K562 (cell line): ENCODE measurements at regions not wholly inside any gene's neighbourhood (a gene's known extent, or its start where the extent isn't known, plus 50 kb on each side); places are given as distances from the start of the nearest gene placed in this dataset.

Experiments used
- ATAC-seq: fragments of 200-7000 bp; cut with Tn5 transposase; 3 replicates; pipeline ENCODE4 v1.9.1; 2020; ENCODE audit warnings: moderate library complexity
- BruUV-seq: library from RNA; stranded (reverse); fragments of 400-500 nt; replicated peaks from 2 replicates; lab custom pipeline; 2021; lab: Mats Ljungman, UMichigan
- CTCF ChIA-PET: fragments of 300-600 bp; formaldehyde crosslinking; extraction: SDS; loops from one replicate; lab custom pipeline; 2021; ENCODE audit warnings: low intra/inter-chr PET ratio; lab: Yijun Ruan, JAX
- POLR2A ChIA-PET: fragments of 300-600, 350-650 bp; sonication (Branson Sonifier 250); formaldehyde crosslinking; extraction: SDS; loops from one replicate; lab custom pipeline; 2021; ENCODE audit warnings: antibody characterized with exemption, inconsistent platforms; lab: Yijun Ruan, JAX
- DNase-seq, 4 experiments: peaks; one replicate each; pipeline versions ENCODE4 v3.0.0 to v3.0.0-alpha.2; 2011 to 2018; ENCODE audit warnings: low spot score in 3 of 4, mixed read lengths in 3 of 4; ENCODE audit errors: extremely low read depth in 1 of 4
- FAIRE-seq: peaks from 2 replicates; lab custom pipeline; 2011; peaks lifted over from hg19 to GRCh38; lab: Jason Lieb, UNC
- H2AFZ ChIP-seq: 2 replicates; pipeline ENCODE4 v1.6.0; 2011; ENCODE audit warnings: low read depth, low read length, control low read depth, inconsistent platforms
- H3K27ac ChIP-seq: fragments of 200-600 bp; 3 replicates; pipeline ENCODE4 v1.8.0; 2011; ENCODE audit warnings: low read depth, mild to moderate bottlenecking, control low read depth, inconsistent platforms, low read length, moderate library complexity, mixed read lengths; ENCODE audit errors: extremely low read depth
- H3K27me3 ChIP-seq, 2 experiments: fragments of 300-600 bp in 1 of 2; 2 replicates in 1 of 2; 3 replicates in 1 of 2; pipeline versions ENCODE4 v1.6.0 to v1.8.0; 2011; ENCODE audit warnings: inconsistent platforms in 2 of 2, low read length in 2 of 2, mild to moderate bottlenecking in 1 of 2, mixed read lengths in 1 of 2, moderate library complexity in 1 of 2; ENCODE audit not compliant: control insufficient read depth in 2 of 2, insufficient read depth in 2 of 2
- H3K36me3 ChIP-seq: fragments of 300-600 bp; 3 replicates; pipeline ENCODE4 v1.8.0; 2011; ENCODE audit warnings: mild to moderate bottlenecking, low read length, inconsistent platforms; ENCODE audit not compliant: control insufficient read depth, insufficient read depth
- H3K4me1 ChIP-seq, 2 experiments: fragments of 200-600 bp in 1 of 2; replicated peaks in 1 of 2; 2 replicates in 1 of 2; 3 replicates in 1 of 2; pipeline versions ENCODE4 v1.5.1 to v1.8.0; 2011; ENCODE audit warnings: inconsistent platforms in 2 of 2, low read length in 2 of 2, mild to moderate bottlenecking in 1 of 2, mixed read lengths in 1 of 2, moderate library complexity in 1 of 2; ENCODE audit not compliant: control insufficient read depth in 2 of 2, insufficient read depth in 2 of 2
- H3K4me2 ChIP-seq: 2 replicates; pipeline ENCODE4 v1.6.1; 2011; ENCODE audit warnings: low read length, control low read depth, inconsistent platforms, mixed read lengths; ENCODE audit not compliant: insufficient read depth
- H3K4me3 ChIP-seq: fragments of 200-600 bp; sonication (generic), shearing (Covaris generic); 2 replicates; pipeline ENCODE4 v1.5.1; 2016; ENCODE audit warnings: control low read depth, inconsistent platforms
- H3K79me2 ChIP-seq: fragments of 200-600 bp; 3 replicates; pipeline ENCODE4 v1.8.0; 2011; ENCODE audit warnings: low read length, inconsistent platforms; ENCODE audit not compliant: control insufficient read depth, insufficient read depth
- H3K9ac ChIP-seq, 2 experiments: 2 replicates each; pipeline versions ENCODE4 v1.6.0 to v1.6.1; 2011; ENCODE audit warnings: low read depth in 2 of 2, low read length in 2 of 2, control low read depth in 1 of 2, inconsistent platforms in 1 of 2, mild to moderate bottlenecking in 1 of 2, mixed read lengths in 1 of 2; ENCODE audit not compliant: insufficient read depth in 1 of 2
- H3K9me1 ChIP-seq: one replicate; pipeline ENCODE4 v1.6.0; 2011; ENCODE audit warnings: inconsistent platforms, mild to moderate bottlenecking, low read length, moderate library complexity; ENCODE audit not compliant: control insufficient read depth, insufficient read depth
- H3K9me3 ChIP-seq: replicated peaks from 2 replicates; pipeline ENCODE4 v1.5.1; 2011; ENCODE audit warnings: low read depth, low read length, inconsistent platforms; ENCODE audit not compliant: control insufficient read depth, insufficient read depth
- H4K20me1 ChIP-seq: replicated peaks from 2 replicates; pipeline ENCODE4 v1.6.1; 2011; ENCODE audit warnings: low read length, inconsistent platforms, mixed read lengths; ENCODE audit not compliant: control insufficient read depth, insufficient read depth
- FIP1L1 ChIP-seq: fragments of 200-400 bp; formaldehyde crosslinking; IDR thresholded peaks from 2 replicates; pipeline ENCODE4 v1.6.1; 2018; ENCODE audit warnings: mild to moderate bottlenecking, low read depth, low read length; ENCODE audit not compliant: poor library complexity, severe bottlenecking
- FUS ChIP-seq: fragments of 200-400 bp; formaldehyde crosslinking; optimal IDR thresholded peaks from 2 replicates; pipeline ENCODE3; 2017; ENCODE audit warnings: low read depth, low read length
- HDAC8 ChIP-seq: fragments of 450-650 bp; IDR thresholded peaks from 2 replicates; pipeline ENCODE4 v1.6.1; 2016; ENCODE audit warnings: mild to moderate bottlenecking, missing genetic modification characterization, moderate library complexity, missing compliant biosample characterization
- NR2C2 ChIP-seq, 2 experiments: fragments of 200-800 bp in 1 of 2; sonication (Bioruptor generic) in 1 of 2; sonication (generic) in 1 of 2; formaldehyde crosslinking in 1 of 2; IDR thresholded peaks; 2 replicates each; pipeline versions ENCODE4 v1.6.1 to v1.8.0; 2016 to 2022; ENCODE audit warnings: mild to moderate bottlenecking in 1 of 2, missing compliant biosample characterization in 1 of 2, missing genetic modification characterization in 1 of 2, missing genetic modification reagents in 1 of 2
- RBM34 ChIP-seq: fragments of 200-400 bp; formaldehyde crosslinking; IDR thresholded peaks from 2 replicates; pipeline ENCODE4 v1.6.1; 2018; ENCODE audit warnings: low read length, borderline replicate concordance; ENCODE audit not compliant: insufficient read depth
- SMAD1 ChIP-seq: fragments of 150-350 bp; IDR thresholded peaks from 2 replicates; pipeline ENCODE4 v1.6.1; 2014; ENCODE audit warnings: low read length, low read depth; ENCODE audit not compliant: partially characterized antibody
- ZBTB8A ChIP-seq: fragments of 450-650 bp; IDR thresholded peaks from 2 replicates; pipeline ENCODE4 v1.6.1; 2018; ENCODE audit warnings: mild to moderate bottlenecking, moderate library complexity; ENCODE audit not compliant: partially characterized antibody
- ZNF316 ChIP-seq: fragments of 450-650 bp; IDR thresholded peaks from 2 replicates; pipeline ENCODE4 v1.6.1; 2016
- ZNF551 ChIP-seq: fragments of 250-450 bp; sonication (Bioruptor Pico); IDR thresholded peaks from 2 replicates; pipeline ENCODE4 v1.5.0; 2021; ENCODE audit warnings: mild to moderate bottlenecking, moderate library complexity
- ZNF77 ChIP-seq: fragments of 250-450 bp; sonication (Bioruptor Pico); IDR thresholded peaks from 2 replicates; pipeline ENCODE4 v1.5.0; 2020
- WGBS: fragments of 100-300 bp; shearing (Covaris generic); methylation state at CpG from one replicate; pipeline ENCODE4 v1.1.6; 2016; ENCODE audit warnings: low coverage, mixed read lengths; ENCODE audit not compliant: insufficient coverage; ENCODE audit errors: missing lambda C conversion rate; 5-methylcytosine and 5-hydroxymethylcytosine counted together
- in situ Hi-C: fragments of 300-500 bp; cut with MboI; formaldehyde crosslinking; loops from 4 replicates; pipeline ENCODE4 v1.15.0; 2018; ENCODE audit warnings: inconsistent platforms, mixed read lengths
- intact Hi-C: fragments of 100-400 bp; cut with micrococcal nuclease; formaldehyde crosslinking; loops from 2 replicates; pipeline ENCODE4 v1.14.2; 2022
- TF ChIP-seq, protein P1 (sequence below), 2 experiments: IDR thresholded peaks; 2 replicates each; pipeline ENCODE4 v1.6.1; 2011; ENCODE audit warnings: borderline replicate concordance in 1 of 2, control low read depth in 1 of 2, low read depth in 1 of 2, low read length in 1 of 2, mild to moderate bottlenecking in 1 of 2, mixed read lengths in 1 of 2, moderate library complexity in 1 of 2; ENCODE audit not compliant: insufficient read depth in 1 of 2, insufficient read length in 1 of 2, poor library complexity in 1 of 2, severe bottlenecking in 1 of 2; ENCODE audit errors: extremely low read depth in 1 of 2
- TF ChIP-seq, protein P2 (sequence below): fragments of 450-650 bp; formaldehyde crosslinking; IDR thresholded peaks from 2 replicates; pipeline ENCODE4 v1.4.0; 2022; ENCODE audit warnings: missing genetic modification characterization
- TF ChIP-seq, protein P3 (sequence below): fragments of 450-650 bp; IDR thresholded peaks from 2 replicates; pipeline ENCODE4 v1.6.1; 2016
- TF ChIP-seq, protein P4 (sequence below): fragments of 250-450 bp; sonication (Bioruptor Pico); IDR thresholded peaks from 2 replicates; pipeline ENCODE4 v1.5.0; 2021; ENCODE audit warnings: mild to moderate bottlenecking, borderline replicate concordance
- TF ChIP-seq, protein P5 (sequence below): conservative IDR thresholded peaks from 2 replicates; pipeline ENCODE4 v1.6.1; 2011; ENCODE audit warnings: low read depth, mild to moderate bottlenecking, low read length; ENCODE audit not compliant: control insufficient read depth

DNA sequence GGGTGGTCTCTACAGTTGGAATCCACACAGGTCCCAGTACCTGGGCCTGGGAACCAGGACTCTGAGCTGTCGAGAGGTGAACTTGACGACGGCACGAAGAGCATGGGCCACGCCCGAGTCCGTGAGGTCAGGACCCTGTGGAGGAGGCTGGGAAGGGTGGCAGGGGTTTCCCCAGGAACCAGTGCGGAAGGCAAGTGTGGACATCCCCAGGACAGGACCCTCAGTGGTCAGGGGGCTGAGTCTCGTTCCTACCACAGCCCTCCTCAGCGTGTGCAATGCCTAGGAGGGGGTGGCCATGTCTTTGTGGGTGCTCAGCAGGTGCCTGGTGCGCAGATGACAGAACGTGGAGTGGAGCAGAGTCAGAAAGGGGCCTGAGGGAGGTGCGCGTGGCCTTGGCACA is 335.6 kb upstream of the SALL3 start:
- peaks cover 0 to 16% of the 10 kb centered on the region in 2 experiments; a peak in 2 of 5 replicates for H3K27me3 ChIP-seq
- FAIRE-seq (no peak), DNase-seq (no peak), ATAC-seq (no peak)
- no peak overlapping the region for H3K27ac ChIP-seq
- H3K9me1 ChIP-seq: no peaks in the 10 kb centered on the region
- intact Hi-C loops (no loop called here), in situ Hi-C loops (no loop called here)
- H3K4me2 ChIP-seq: no peak overlapping the region
- H3K36me3 ChIP-seq: no peaks in the 10 kb centered on the region
- no peaks in the 10 kb centered on the region for H3K4me1 ChIP-seq
- WGBS: 0% methylated on average over 8 of the region's 14 CpGs
- BruUV-seq: no TSS peak
- no peak overlapping the region for H3K9ac ChIP-seq
- no peak overlapping the region for H2AFZ ChIP-seq
- CTCF ChIA-PET: no interaction called here
- no peaks in the 10 kb centered on the region for H3K79me2 ChIP-seq
- no peaks in the 10 kb centered on the region for H3K9me3 ChIP-seq
- POLR2A ChIA-PET: no interaction called here
- no peaks in the 10 kb centered on the region for H4K20me1 ChIP-seq
- no peak for TF ChIP-seq FIP1L1
- TF ChIP-seq RBM34: no peak
- TF ChIP-seq ZNF316: no peak
- TF ChIP-seq, protein P1, sequence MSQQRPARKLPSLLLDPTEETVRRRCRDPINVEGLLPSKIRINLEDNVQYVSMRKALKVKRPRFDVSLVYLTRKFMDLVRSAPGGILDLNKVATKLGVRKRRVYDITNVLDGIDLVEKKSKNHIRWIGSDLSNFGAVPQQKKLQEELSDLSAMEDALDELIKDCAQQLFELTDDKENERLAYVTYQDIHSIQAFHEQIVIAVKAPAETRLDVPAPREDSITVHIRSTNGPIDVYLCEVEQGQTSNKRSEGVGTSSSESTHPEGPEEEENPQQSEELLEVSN (IDR thresholded peaks at IDR 0.05; ENCODE audit: borderline replicate concordance in 1 of 2, extremely low read depth in 1 of 2, insufficient read depth in 1 of 2, insufficient read length in 1 of 2, low read depth in 1 of 2, low read length in 1 of 2, poor library complexity in 1 of 2, severe bottlenecking in 1 of 2): no peak
- TF ChIP-seq NR2C2 (CRISPR knock-in tag; IDR thresholded peaks at IDR 0.05): no peak
- no peak for TF ChIP-seq NR2C2 (tag; IDR thresholded peaks at IDR 0.05)
- TF ChIP-seq HDAC8 (tag): no peak
- no peak for TF ChIP-seq FUS
- no peak for TF ChIP-seq ZNF551 (CRISPR knock-in tag)
- TF ChIP-seq, protein P2, sequence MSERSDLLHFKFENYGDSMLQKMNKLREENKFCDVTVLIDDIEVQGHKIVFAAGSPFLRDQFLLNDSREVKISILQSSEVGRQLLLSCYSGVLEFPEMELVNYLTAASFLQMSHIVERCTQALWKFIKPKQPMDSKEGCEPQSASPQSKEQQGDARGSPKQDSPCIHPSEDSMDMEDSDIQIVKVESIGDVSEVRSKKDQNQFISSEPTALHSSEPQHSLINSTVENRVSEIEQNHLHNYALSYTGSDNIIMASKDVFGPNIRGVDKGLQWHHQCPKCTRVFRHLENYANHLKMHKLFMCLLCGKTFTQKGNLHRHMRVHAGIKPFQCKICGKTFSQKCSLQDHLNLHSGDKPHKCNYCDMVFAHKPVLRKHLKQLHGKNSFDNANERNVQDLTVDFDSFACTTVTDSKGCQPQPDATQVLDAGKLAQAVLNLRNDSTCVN (CRISPR knock-in tag): no peak
- TF ChIP-seq SMAD1: no peak
- TF ChIP-seq, protein P3, sequence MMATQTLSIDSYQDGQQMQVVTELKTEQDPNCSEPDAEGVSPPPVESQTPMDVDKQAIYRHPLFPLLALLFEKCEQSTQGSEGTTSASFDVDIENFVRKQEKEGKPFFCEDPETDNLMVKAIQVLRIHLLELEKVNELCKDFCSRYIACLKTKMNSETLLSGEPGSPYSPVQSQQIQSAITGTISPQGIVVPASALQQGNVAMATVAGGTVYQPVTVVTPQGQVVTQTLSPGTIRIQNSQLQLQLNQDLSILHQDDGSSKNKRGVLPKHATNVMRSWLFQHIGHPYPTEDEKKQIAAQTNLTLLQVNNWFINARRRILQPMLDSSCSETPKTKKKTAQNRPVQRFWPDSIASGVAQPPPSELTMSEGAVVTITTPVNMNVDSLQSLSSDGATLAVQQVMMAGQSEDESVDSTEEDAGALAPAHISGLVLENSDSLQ: no peak
- no peak for TF ChIP-seq ZNF77 (CRISPR knock-in tag)
- TF ChIP-seq, protein P4, sequence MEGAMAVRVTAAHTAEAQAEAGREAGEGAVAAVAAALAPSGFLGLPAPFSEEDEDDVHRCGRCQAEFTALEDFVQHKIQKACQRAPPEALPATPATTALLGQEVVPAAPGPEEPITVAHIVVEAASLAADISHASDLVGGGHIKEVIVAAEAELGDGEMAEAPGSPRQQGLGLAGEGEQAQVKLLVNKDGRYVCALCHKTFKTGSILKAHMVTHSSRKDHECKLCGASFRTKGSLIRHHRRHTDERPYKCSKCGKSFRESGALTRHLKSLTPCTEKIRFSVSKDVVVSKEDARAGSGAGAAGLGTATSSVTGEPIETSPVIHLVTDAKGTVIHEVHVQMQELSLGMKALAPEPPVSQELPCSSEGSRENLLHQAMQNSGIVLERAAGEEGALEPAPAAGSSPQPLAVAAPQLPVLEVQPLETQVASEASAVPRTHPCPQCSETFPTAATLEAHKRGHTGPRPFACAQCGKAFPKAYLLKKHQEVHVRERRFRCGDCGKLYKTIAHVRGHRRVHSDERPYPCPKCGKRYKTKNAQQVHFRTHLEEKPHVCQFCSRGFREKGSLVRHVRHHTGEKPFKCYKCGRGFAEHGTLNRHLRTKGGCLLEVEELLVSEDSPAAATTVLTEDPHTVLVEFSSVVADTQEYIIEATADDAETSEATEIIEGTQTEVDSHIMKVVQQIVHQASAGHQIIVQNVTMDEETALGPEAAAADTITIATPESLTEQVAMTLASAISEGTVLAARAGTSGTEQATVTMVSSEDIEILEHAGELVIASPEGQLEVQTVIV: no peak
- TF ChIP-seq ZBTB8A: no peak
- TF ChIP-seq, protein P5, sequence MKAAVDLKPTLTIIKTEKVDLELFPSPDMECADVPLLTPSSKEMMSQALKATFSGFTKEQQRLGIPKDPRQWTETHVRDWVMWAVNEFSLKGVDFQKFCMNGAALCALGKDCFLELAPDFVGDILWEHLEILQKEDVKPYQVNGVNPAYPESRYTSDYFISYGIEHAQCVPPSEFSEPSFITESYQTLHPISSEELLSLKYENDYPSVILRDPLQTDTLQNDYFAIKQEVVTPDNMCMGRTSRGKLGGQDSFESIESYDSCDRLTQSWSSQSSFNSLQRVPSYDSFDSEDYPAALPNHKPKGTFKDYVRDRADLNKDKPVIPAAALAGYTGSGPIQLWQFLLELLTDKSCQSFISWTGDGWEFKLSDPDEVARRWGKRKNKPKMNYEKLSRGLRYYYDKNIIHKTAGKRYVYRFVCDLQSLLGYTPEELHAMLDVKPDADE: no peak
- TF ChIP-seq, all 486 proteins: peak for 0
- no peak overlapping the region for H3K4me3 ChIP-seq
